ENCODE measurements at regions not wholly inside any gene's neighbourhood (a gene's known extent, or its start where the extent isn't known, plus 50 kb on each side); places are given as distances from the start of the nearest gene placed in this dataset.

- H3K36me3 ChIP-seq: no peaks in the 10 kb centered on the region
- peaks cover 0 to 2% (median 0%) of the 10 kb centered on the region in 11 donors for H3K9me3 ChIP-seq
- H3K4me1 ChIP-seq: peaks cover 0 to 14% (median 0%) of the 10 kb centered on the region in 9 donors
- 45 to 53% methylated on average over 3 of the region's 3 CpGs for WGBS, 2 donors
- H3K27ac ChIP-seq: no peak overlapping the region
- intact Hi-C loops (cut with DNase I): no loop called here
- no peaks in the 10 kb centered on the region for H3K27me3 ChIP-seq
- ATAC-seq (no peak), DNase-seq (no peak)
- TF ChIP-seq CTCF (IDR thresholded peaks at IDR 0.05): no peak
- no peak overlapping the region for H3K4me3 ChIP-seq
Observed at GRCh38 chr12:33589576-33590114, 150.0 kb upstream of the SYT10 start.

- no peak for TF ChIP-seq CTCF (IDR thresholded peaks at IDR 0.05)
- peaks cover 0 to 1% (median 0%) of the 10 kb centered on the region in 9 donors for H3K4me1 ChIP-seq
- peaks cover 0 to 2% (median 0%) of the 10 kb centered on the region in 11 donors for H3K9me3 ChIP-seq
- no peak overlapping the region for H3K27ac ChIP-seq
- DNase-seq: no peak
- no peak overlapping the region for H3K4me3 ChIP-seq
- H3K36me3 ChIP-seq: no peaks in the 10 kb centered on the region
- intact Hi-C loops (cut with DNase I): no loop called here
- ATAC-seq: no peak
- H3K27me3 ChIP-seq: no peaks in the 10 kb centered on the region
- 61 to 70% methylated on average over 1 of the region's 1 CpG for WGBS, 2 donors
Observed at GRCh38 chr12:33593753-33594152, 154.1 kb upstream of the SYT10 start.

GRCh38 chr12:33596061-33596460, 156.4 kb upstream of the SYT10 start:
- Histone ChIP-seq H3K4me1 (no peaks in the 10 kb centered on the region), H3K36me3 (no peaks in the 10 kb centered on the region), H3K9me3 (peaks cover 0 to 2% (median 0%) of the 10 kb centered on the region in 11 donors), H3K4me3 (no peak overlapping the region), H3K27me3 (no peaks in the 10 kb centered on the region), H3K27ac (no peak overlapping the region)
- intact Hi-C loops (cut with DNase I): no loop called here
- DNase-seq (no peak), ATAC-seq (no peak)
- 33 to 40% methylated on average over 1 of the region's 1 CpG for WGBS, 2 donors
- no peak for TF ChIP-seq CTCF (IDR thresholded peaks at IDR 0.05)

GRCh38 chr12:33596814-33597213, 157.2 kb upstream of the SYT10 start:
- Histone ChIP-seq H3K36me3 (no peaks in the 10 kb centered on the region), H3K4me1 (no peaks in the 10 kb centered on the region), H3K27ac (no peak overlapping the region), H3K27me3 (no peaks in the 10 kb centered on the region), H3K9me3 (no peaks in the 10 kb centered on the region), H3K4me3 (no peak overlapping the region)
- DNase-seq: no peak
- intact Hi-C loops (cut with DNase I): no loop called here
- no peak for ATAC-seq
- no peak for TF ChIP-seq CTCF (IDR thresholded peaks at IDR 0.05)
- WGBS, 2 donors: 44 to 55% methylated on average over 5 of the region's 5 CpGs

Measured in heart right ventricle (tissue), 16 donors.